Memory B cell (primary cell): ENCODE measurements at regions not wholly inside any gene's neighbourhood (a gene's known extent, or its start where the extent isn't known, plus 50 kb on each side); places are given as distances from the start of the nearest gene placed in this dataset.
"Not testable (repeated sequence)": the region's sequence is repeated elsewhere in the genome, so short reads cannot be mapped to it uniquely, and the experiment has no call there.

Experiments used
- ATAC-seq: fragments of 150-1000 bp; cut with Tn5 transposase; 2 replicates; pipeline ENCODE4 v1.10.0; 2021; ENCODE audit warnings: low read depth, mild to moderate bottlenecking, moderate library complexity
- DNase-seq, 2 donors: peaks; one replicate each; pipeline ENCODE4 v3.0.0; 2022; ENCODE audit warnings: low spot score in 2 of 2
- H3K27ac Mint-ChIP-seq: one replicate; pipeline ENCODE4 v1.8.0; 2022; ENCODE audit warnings: mild to moderate bottlenecking, moderate library complexity, mixed read lengths
- H3K27me3 Mint-ChIP-seq: one replicate; pipeline ENCODE4 v1.8.0; 2022; ENCODE audit warnings: mixed read lengths
- H3K36me3 Mint-ChIP-seq: one replicate; pipeline ENCODE4 v1.8.0; 2022; ENCODE audit warnings: mild to moderate bottlenecking, mixed read lengths
- H3K4me1 Mint-ChIP-seq: one replicate; pipeline ENCODE4 v1.8.0; 2022; ENCODE audit warnings: mixed read lengths
- H3K4me3 Mint-ChIP-seq: one replicate; pipeline ENCODE4 v1.8.0; 2022; ENCODE audit warnings: mild to moderate bottlenecking, moderate library complexity, mixed read lengths
- H3K9me3 Mint-ChIP-seq: one replicate; pipeline ENCODE4 v1.8.0; 2022; ENCODE audit warnings: mixed read lengths

GRCh38 chrX:63160994-63161393, 190.1 kb downstream of the SPIN4 start:
- not testable (repeated sequence) for H3K4me1 Mint-ChIP-seq, DNase-seq, H3K4me3 Mint-ChIP-seq, H3K27ac Mint-ChIP-seq, H3K9me3 Mint-ChIP-seq, ATAC-seq, H3K27me3 Mint-ChIP-seq, H3K36me3 Mint-ChIP-seq

GRCh38 chrX:63160340-63160739, 190.8 kb downstream of the SPIN4 start:
- H3K27ac Mint-ChIP-seq, H3K4me3 Mint-ChIP-seq, H3K36me3 Mint-ChIP-seq: not testable (repeated sequence)

GRCh38 chrX:63145526-63145925, 205.6 kb downstream of the SPIN4 start:
- not testable (repeated sequence) for H3K9me3 Mint-ChIP-seq, H3K36me3 Mint-ChIP-seq, H3K4me1 Mint-ChIP-seq, H3K27me3 Mint-ChIP-seq, H3K4me3 Mint-ChIP-seq, H3K27ac Mint-ChIP-seq, ATAC-seq, DNase-seq

More at GRCh38 chrX:63160340-63160739, 190.8 kb downstream of the SPIN4 start:
- not testable (repeated sequence) for DNase-seq, ATAC-seq, H3K4me1 Mint-ChIP-seq, H3K27me3 Mint-ChIP-seq, H3K9me3 Mint-ChIP-seq

- not testable (repeated sequence) for H3K9me3 Mint-ChIP-seq, ATAC-seq, H3K4me3 Mint-ChIP-seq, DNase-seq, H3K4me1 Mint-ChIP-seq, H3K27ac Mint-ChIP-seq, H3K36me3 Mint-ChIP-seq, H3K27me3 Mint-ChIP-seq
Measured at GRCh38 chrX:63142588-63142987, 208.5 kb downstream of the SPIN4 start.

GRCh38 chrX:63135859-63136258, 215.3 kb downstream of the SPIN4 start:
- H3K36me3 Mint-ChIP-seq, H3K27me3 Mint-ChIP-seq, H3K4me1 Mint-ChIP-seq, H3K9me3 Mint-ChIP-seq, ATAC-seq, DNase-seq, H3K27ac Mint-ChIP-seq, H3K4me3 Mint-ChIP-seq: not testable (repeated sequence)

GRCh38 chrX:63128509-63128908, 222.6 kb downstream of the SPIN4 start:
- H3K4me1 Mint-ChIP-seq: no peaks in the 10 kb centered on the region
- no peak for DNase-seq
- H3K27me3 Mint-ChIP-seq: no peaks in the 10 kb centered on the region
- H3K36me3 Mint-ChIP-seq: no peaks in the 10 kb centered on the region
- H3K27ac Mint-ChIP-seq: no peak overlapping the region
- no peak overlapping the region for H3K4me3 Mint-ChIP-seq
- no peak for ATAC-seq
- peaks cover 2% of the 10 kb centered on the region for H3K9me3 Mint-ChIP-seq

GRCh38 chrX:63115196-63115595, 235.9 kb downstream of the SPIN4 start:
- no peaks in the 10 kb centered on the region for H3K36me3 Mint-ChIP-seq
- no peak overlapping the region for H3K4me3 Mint-ChIP-seq
- no peaks in the 10 kb centered on the region for H3K27me3 Mint-ChIP-seq
- ATAC-seq (no peak), DNase-seq (no peak)
- H3K27ac Mint-ChIP-seq: no peak overlapping the region
- H3K4me1 Mint-ChIP-seq: no peaks in the 10 kb centered on the region
- H3K9me3 Mint-ChIP-seq: no peaks in the 10 kb centered on the region

GRCh38 chrX:63101879-63102620, 249.1 kb downstream of the SPIN4 start:
- Mint-ChIP-seq H3K4me1 (no peaks in the 10 kb centered on the region), H3K36me3 (no peaks in the 10 kb centered on the region), H3K27me3 (no peaks in the 10 kb centered on the region), H3K9me3 (peaks cover 3% of the 10 kb centered on the region), H3K4me3 (no peak overlapping the region), H3K27ac (no peak overlapping the region)
- ATAC-seq: no peak
- DNase-seq: no peak

- H3K27me3 Mint-ChIP-seq: no peaks in the 10 kb centered on the region
- no peak overlapping the region for H3K4me3 Mint-ChIP-seq
- no peaks in the 10 kb centered on the region for H3K36me3 Mint-ChIP-seq
- H3K9me3 Mint-ChIP-seq: no peaks in the 10 kb centered on the region
- H3K4me1 Mint-ChIP-seq: no peaks in the 10 kb centered on the region
- no peak for DNase-seq
- H3K27ac Mint-ChIP-seq: no peak overlapping the region
- no peak for ATAC-seq
Measured at GRCh38 chrX:63058204-63058603, 292.9 kb downstream of the SPIN4 start.

GRCh38 chrX:63050225-63050624, 300.9 kb downstream of the SPIN4 start:
- Mint-ChIP-seq H3K4me1 (no peaks in the 10 kb centered on the region), H3K36me3 (no peaks in the 10 kb centered on the region), H3K9me3 (no peaks in the 10 kb centered on the region), H3K4me3 (no peak overlapping the region), H3K27me3 (no peaks in the 10 kb centered on the region), H3K27ac (no peak overlapping the region)
- no peak for ATAC-seq
- no peak for DNase-seq

- H3K4me3 Mint-ChIP-seq: no peak overlapping the region
- no peak for DNase-seq
- no peaks in the 10 kb centered on the region for H3K36me3 Mint-ChIP-seq
- H3K27ac Mint-ChIP-seq: no peak overlapping the region
- H3K9me3 Mint-ChIP-seq: no peaks in the 10 kb centered on the region
- H3K4me1 Mint-ChIP-seq: no peaks in the 10 kb centered on the region
- no peak for ATAC-seq
- H3K27me3 Mint-ChIP-seq: no peaks in the 10 kb centered on the region
Measured at GRCh38 chrX:63032811-63033210, 318.3 kb downstream of the SPIN4 start.

GRCh38 chrX:63013549-63013948, 337.6 kb downstream of the SPIN4 start:
- Mint-ChIP-seq H3K4me1 (no peaks in the 10 kb centered on the region), H3K27ac (no peak overlapping the region), H3K4me3 (no peak overlapping the region), H3K36me3 (no peaks in the 10 kb centered on the region), H3K27me3 (no peaks in the 10 kb centered on the region), H3K9me3 (peaks cover 1% of the 10 kb centered on the region)
- DNase-seq (no peak), ATAC-seq (no peak)

GRCh38 chrX:63012574-63012973, 338.6 kb downstream of the SPIN4 start:
- DNase-seq (no peak), ATAC-seq (no peak)
- Mint-ChIP-seq H3K27ac (no peak overlapping the region), H3K27me3 (no peaks in the 10 kb centered on the region), H3K9me3 (peaks cover 1% of the 10 kb centered on the region), H3K36me3 (no peaks in the 10 kb centered on the region), H3K4me3 (no peak overlapping the region), H3K4me1 (no peaks in the 10 kb centered on the region)

- not testable (repeated sequence) for DNase-seq, H3K4me1 Mint-ChIP-seq, ATAC-seq, H3K4me3 Mint-ChIP-seq, H3K27ac Mint-ChIP-seq, H3K36me3 Mint-ChIP-seq, H3K27me3 Mint-ChIP-seq, H3K9me3 Mint-ChIP-seq
Measured at GRCh38 chrX:63000196-63000595, 350.9 kb downstream of the SPIN4 start.
